Sigmoid colon (tissue), 6 donors: ENCODE measurements at regions not wholly inside any gene's neighbourhood (a gene's known extent, or its start where the extent isn't known, plus 50 kb on each side); places are given as distances from the start of the nearest gene placed in this dataset.

Experiments used
- DNase-seq: peaks from one replicate; pipeline ENCODE4 v3.0.0-alpha.2; 2019
- H3K27ac ChIP-seq, 4 donors: fragments of 200-600 bp; sonication (generic); one replicate each; pipeline ENCODE4 v1.5.1; 2016 to 2019; ENCODE audit warnings: mild to moderate bottlenecking in 1 of 4
- H3K27me3 ChIP-seq, 3 donors: fragments of 200-600 bp; sonication (generic); one replicate each; pipeline ENCODE4 v1.5.1; 2019; ENCODE audit warnings: mild to moderate bottlenecking in 1 of 3
- H3K36me3 ChIP-seq, 4 donors: fragments of 200-600 bp; sonication (generic); one replicate each; pipeline ENCODE4 v1.5.1; 2016 to 2019
- H3K4me1 ChIP-seq, 4 donors: fragments of 200-600 bp; sonication (generic); one replicate each; pipeline ENCODE4 v1.5.1; 2017 to 2019
- H3K4me3 ChIP-seq, 4 donors: fragments of 200-600 bp; sonication (generic); one replicate each; pipeline ENCODE4 v1.5.1; 2017 to 2019; ENCODE audit warnings: mild to moderate bottlenecking in 2 of 4, moderate library complexity in 1 of 4
- H3K9me3 ChIP-seq, 4 donors: fragments of 200-600 bp in 3 of 4; sonication (generic) in 3 of 4; one replicate each; pipeline versions ENCODE4 v1.5.1 to v1.6.1; 2013 to 2019
- EP300 ChIP-seq, 4 donors: sonication (generic); formaldehyde crosslinking; IDR thresholded peaks; one replicate each; pipeline ENCODE4 v1.6.1; 2017; ENCODE audit warnings: antibody characterized with exemption in 4 of 4
- POLR2A ChIP-seq, 2 donors: fragments of 450-650 bp; IDR thresholded peaks; one replicate each; pipeline ENCODE4 v1.6.1; 2016; ENCODE audit warnings: antibody characterized with exemption in 2 of 2, mild to moderate bottlenecking in 2 of 2, moderate library complexity in 2 of 2
- POLR2AphosphoS5 ChIP-seq, 4 donors: sonication (generic); formaldehyde crosslinking; IDR thresholded peaks; one replicate each; pipeline ENCODE4 v1.6.1; 2017; ENCODE audit warnings: antibody characterized with exemption in 4 of 4
- WGBS, 2 donors: extraction: QIAGEN DNeasy Blood & Tissue Kit; methylation state at CpG; one replicate each; pipeline ENCODE4 v1.1.7; 2013; 5-methylcytosine and 5-hydroxymethylcytosine counted together
- intact Hi-C: fragments of 100-400 bp; cut with DNase I; formaldehyde crosslinking; loops from one replicate; pipeline ENCODE4 v1.15.1; 2023
- small RNA-seq, 3 donors: library from RNA; depleted of rRNA; stranded (forward); fragments of <200 nt; gene quantifications; one replicate each; pipeline ENCODE3, GENCODE V24; 2016
- TF ChIP-seq, protein P1 (sequence below), 4 experiments: fragments of 450-650 bp in 3 of 4; fragments of 200-600 bp in 1 of 4; IDR thresholded peaks; one replicate each; pipeline ENCODE4 v1.5.1; 2016 to 2019; ENCODE audit warnings: antibody characterized with exemption in 4 of 4, mild to moderate bottlenecking in 3 of 4, moderate library complexity in 2 of 4
- donor health status: healthy with polysubstance abuse.
- donor health status: healthy.

DNA sequence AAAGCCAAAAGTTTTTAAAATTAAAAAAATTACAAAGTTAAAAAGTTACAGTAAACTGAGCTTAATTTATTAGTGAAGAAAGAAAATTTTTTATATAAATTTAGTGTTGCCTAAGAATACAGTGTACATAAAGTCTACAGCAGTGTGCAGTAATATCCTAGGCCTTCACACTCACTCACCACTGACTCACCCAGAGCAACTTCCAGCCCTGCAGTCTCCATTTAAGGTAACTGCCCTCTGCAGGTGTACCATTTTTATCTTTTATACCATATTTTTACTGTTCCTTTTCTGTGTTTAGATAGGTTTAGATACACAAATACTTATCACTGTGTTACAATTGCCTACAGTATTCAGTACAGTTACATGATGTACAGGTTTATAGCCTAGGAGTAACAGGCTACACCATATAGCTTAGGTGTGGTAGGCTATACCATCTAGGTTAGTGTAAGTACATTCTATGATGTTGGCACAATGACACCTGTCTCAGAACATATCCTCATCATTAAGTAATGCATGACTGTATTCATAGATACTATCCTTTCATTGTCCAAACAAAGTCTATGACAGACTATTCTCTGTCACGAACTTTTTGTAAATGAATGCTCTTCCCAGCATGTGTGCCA, 78.6 kb upstream of the PBX1 start:
- Histone ChIP-seq H3K27ac (no peak overlapping the region), H3K27me3 (no peaks in the 10 kb centered on the region), H3K9me3 (no peaks in the 10 kb centered on the region), H3K4me3 (no peak overlapping the region), H3K4me1 (no peaks in the 10 kb centered on the region), H3K36me3 (no peaks in the 10 kb centered on the region)
- 21 to 77% methylated on average over 1 of the region's 1 CpG for WGBS, 2 donors
- no peak for TF ChIP-seq POLR2AphosphoS5 (IDR thresholded peaks at IDR 0.05)
- no peak for TF ChIP-seq POLR2A (IDR thresholded peaks at IDR 0.05)
- no peak for TF ChIP-seq EP300 (IDR thresholded peaks at IDR 0.05)
- TF ChIP-seq, protein P1, sequence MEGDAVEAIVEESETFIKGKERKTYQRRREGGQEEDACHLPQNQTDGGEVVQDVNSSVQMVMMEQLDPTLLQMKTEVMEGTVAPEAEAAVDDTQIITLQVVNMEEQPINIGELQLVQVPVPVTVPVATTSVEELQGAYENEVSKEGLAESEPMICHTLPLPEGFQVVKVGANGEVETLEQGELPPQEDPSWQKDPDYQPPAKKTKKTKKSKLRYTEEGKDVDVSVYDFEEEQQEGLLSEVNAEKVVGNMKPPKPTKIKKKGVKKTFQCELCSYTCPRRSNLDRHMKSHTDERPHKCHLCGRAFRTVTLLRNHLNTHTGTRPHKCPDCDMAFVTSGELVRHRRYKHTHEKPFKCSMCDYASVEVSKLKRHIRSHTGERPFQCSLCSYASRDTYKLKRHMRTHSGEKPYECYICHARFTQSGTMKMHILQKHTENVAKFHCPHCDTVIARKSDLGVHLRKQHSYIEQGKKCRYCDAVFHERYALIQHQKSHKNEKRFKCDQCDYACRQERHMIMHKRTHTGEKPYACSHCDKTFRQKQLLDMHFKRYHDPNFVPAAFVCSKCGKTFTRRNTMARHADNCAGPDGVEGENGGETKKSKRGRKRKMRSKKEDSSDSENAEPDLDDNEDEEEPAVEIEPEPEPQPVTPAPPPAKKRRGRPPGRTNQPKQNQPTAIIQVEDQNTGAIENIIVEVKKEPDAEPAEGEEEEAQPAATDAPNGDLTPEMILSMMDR (IDR thresholded peaks at IDR 0.05): no peak
- intact Hi-C loops: no loop called here
- DNase-seq: no peak

DNA sequence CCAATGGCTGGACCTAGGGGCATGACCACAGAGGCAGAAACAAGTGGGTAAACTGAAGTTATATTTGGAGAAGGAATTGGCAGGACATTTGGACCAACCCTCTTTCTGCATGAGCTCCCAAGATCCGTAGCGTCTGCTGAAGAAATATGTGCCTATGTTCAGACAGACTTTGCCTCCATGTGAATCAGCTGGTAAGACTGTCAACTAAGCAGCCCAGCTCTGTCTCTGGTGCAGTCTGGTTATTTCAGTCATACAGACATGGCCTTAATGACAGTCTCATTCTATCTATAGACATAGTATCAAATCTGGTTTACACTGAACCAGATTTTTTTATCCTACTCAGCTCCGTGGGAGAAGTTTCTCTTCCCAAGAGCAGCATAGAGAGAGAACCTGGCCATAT, 63.1 kb upstream of the PBX1 start:
- no peaks in the 10 kb centered on the region for H3K27me3 ChIP-seq
- H3K4me3 ChIP-seq: no peak overlapping the region
- no peaks in the 10 kb centered on the region for H3K4me1 ChIP-seq
- no peaks in the 10 kb centered on the region for H3K36me3 ChIP-seq
- H3K9me3 ChIP-seq: no peaks in the 10 kb centered on the region
- TF ChIP-seq POLR2A (IDR thresholded peaks at IDR 0.05) (no peak), EP300 (IDR thresholded peaks at IDR 0.05) (no peak), POLR2AphosphoS5 (IDR thresholded peaks at IDR 0.05) (no peak)
- TF ChIP-seq, protein P1 (IDR thresholded peaks at IDR 0.05): no peak
- intact Hi-C loops: no loop called here
- no peak for DNase-seq
- 88 to 91% methylated on average over 3 of the region's 3 CpGs for WGBS, 2 donors
- no peak overlapping the region for H3K27ac ChIP-seq

DNA sequence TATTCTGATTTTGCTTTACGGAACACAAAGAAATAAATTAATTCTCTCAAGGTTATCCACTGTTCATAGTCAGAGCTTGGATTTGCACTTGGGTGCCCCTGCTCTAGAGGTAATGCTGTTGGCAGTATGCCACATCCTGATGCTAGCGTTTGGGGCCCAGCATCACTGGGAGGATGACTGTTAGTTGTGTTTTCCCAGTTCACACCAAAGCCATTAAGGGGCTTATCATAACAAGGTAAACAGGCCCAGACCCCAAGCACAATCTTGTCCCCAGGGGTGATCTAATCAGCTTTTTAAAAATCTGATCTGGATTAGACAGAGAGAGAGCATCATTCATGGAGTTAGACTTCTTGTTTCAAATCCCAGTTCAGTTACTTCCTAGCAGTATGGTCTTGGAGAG, 60.2 kb upstream of the PBX1 start:
- no peaks in the 10 kb centered on the region for H3K36me3 ChIP-seq
- TF ChIP-seq, protein P1 (IDR thresholded peaks at IDR 0.05): no peak
- TF ChIP-seq EP300 (IDR thresholded peaks at IDR 0.05) (no peak), POLR2AphosphoS5 (IDR thresholded peaks at IDR 0.05) (no peak), POLR2A (IDR thresholded peaks at IDR 0.05) (no peak)
- peaks cover 0 to 2% (median 0%) of the 10 kb centered on the region in 4 donors for H3K9me3 ChIP-seq
- no peak for DNase-seq
- no peaks in the 10 kb centered on the region for H3K4me1 ChIP-seq
- H3K27ac ChIP-seq: no peak overlapping the region
- H3K27me3 ChIP-seq: no peaks in the 10 kb centered on the region
- no peak overlapping the region for H3K4me3 ChIP-seq
- 82 to 90% methylated on average over 2 of the region's 2 CpGs for WGBS, 2 donors
- intact Hi-C loops: no loop called here

DNA sequence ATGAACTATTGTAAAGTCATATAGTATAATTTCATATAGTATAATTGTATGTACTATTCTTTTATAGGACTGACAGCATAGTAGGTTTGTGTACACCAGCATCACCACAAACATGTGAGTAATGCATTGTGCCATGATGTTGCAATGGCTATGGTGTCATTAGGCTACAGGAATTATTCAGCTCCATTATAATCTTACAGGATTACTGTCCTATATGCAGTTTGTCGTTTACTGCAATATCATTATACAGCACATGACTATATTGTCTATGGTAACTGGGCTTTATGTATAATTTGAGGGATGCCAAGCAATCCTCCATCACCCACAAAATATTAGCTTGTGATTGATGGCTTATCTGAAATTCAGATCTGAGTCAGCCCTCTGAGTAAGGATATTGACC, 54.2 kb upstream of the PBX1 start:
- H3K27me3 ChIP-seq: no peaks in the 10 kb centered on the region
- H3K9me3 ChIP-seq: peaks cover 0 to 2% (median 0%) of the 10 kb centered on the region in 4 donors
- H3K4me3 ChIP-seq: no peak overlapping the region
- intact Hi-C loops: no loop called here
- DNase-seq: no peak
- TF ChIP-seq, protein P1 (IDR thresholded peaks at IDR 0.05): no peak
- TF ChIP-seq EP300 (IDR thresholded peaks at IDR 0.05): no peak
- TF ChIP-seq POLR2AphosphoS5 (IDR thresholded peaks at IDR 0.05): no peak
- TF ChIP-seq POLR2A (IDR thresholded peaks at IDR 0.05): no peak
- 74 to 75% methylated on average over 1 of the region's 1 CpG for WGBS, 2 donors
- no peaks in the 10 kb centered on the region for H3K36me3 ChIP-seq
- H3K27ac ChIP-seq: no peak overlapping the region
- H3K4me1 ChIP-seq: no peaks in the 10 kb centered on the region

Small RNAs in the stretch of these regions (small RNA-seq; reads per million reads assigned to genes)
- gene RF00012 (0 reads per million in 3 donors), gene RNA5SP62 (0 to 0.58 (median 0.22) reads per million in 3 donors), gene RNA5SP63 (0 reads per million in 3 donors), gene RNU5F-6P (0 reads per million in 3 donors)
